ENCODE measurements at regions not wholly inside any gene's neighbourhood (a gene's known extent, or its start where the extent isn't known, plus 50 kb on each side); places are given as distances from the start of the nearest gene placed in this dataset.

- TF ChIP-seq POLR2AphosphoS5 (IDR thresholded peaks at IDR 0.05) (no peak), POLR2A (IDR thresholded peaks at IDR 0.05) (no peak), EP300 (IDR thresholded peaks at IDR 0.05) (no peak)
- TF ChIP-seq, protein P1, sequence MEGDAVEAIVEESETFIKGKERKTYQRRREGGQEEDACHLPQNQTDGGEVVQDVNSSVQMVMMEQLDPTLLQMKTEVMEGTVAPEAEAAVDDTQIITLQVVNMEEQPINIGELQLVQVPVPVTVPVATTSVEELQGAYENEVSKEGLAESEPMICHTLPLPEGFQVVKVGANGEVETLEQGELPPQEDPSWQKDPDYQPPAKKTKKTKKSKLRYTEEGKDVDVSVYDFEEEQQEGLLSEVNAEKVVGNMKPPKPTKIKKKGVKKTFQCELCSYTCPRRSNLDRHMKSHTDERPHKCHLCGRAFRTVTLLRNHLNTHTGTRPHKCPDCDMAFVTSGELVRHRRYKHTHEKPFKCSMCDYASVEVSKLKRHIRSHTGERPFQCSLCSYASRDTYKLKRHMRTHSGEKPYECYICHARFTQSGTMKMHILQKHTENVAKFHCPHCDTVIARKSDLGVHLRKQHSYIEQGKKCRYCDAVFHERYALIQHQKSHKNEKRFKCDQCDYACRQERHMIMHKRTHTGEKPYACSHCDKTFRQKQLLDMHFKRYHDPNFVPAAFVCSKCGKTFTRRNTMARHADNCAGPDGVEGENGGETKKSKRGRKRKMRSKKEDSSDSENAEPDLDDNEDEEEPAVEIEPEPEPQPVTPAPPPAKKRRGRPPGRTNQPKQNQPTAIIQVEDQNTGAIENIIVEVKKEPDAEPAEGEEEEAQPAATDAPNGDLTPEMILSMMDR (IDR thresholded peaks at IDR 0.05), result no peak
These were observed 479.8 kb downstream of the BCL11B start for GRCh38 chr14:98792171-98792570.
